Fibroblast of lung (primary cell): ENCODE measurements at regions not wholly inside any gene's neighbourhood (a gene's known extent, or its start where the extent isn't known, plus 50 kb on each side); places are given as distances from the start of the nearest gene placed in this dataset.

Source experiments
- DNase-seq, 2 donors: peaks; one replicate each; pipeline versions ENCODE4 v3.0.0 to v3.0.0-alpha.2; 2010; ENCODE audit warnings: low read depth in 2 of 2
- H2AFZ ChIP-seq: 2 replicates; pipeline ENCODE4 v1.5.1; 2012; ENCODE audit warnings: low read length, control low read depth, inconsistent platforms
- H3K27ac ChIP-seq: 2 replicates; pipeline ENCODE4 v1.5.1; 2011; ENCODE audit warnings: low read length, control low read depth; ENCODE audit not compliant: insufficient read depth
- H3K27me3 ChIP-seq: 2 replicates; pipeline ENCODE4 v1.5.1; 2011; ENCODE audit warnings: mild to moderate bottlenecking, low read length; ENCODE audit not compliant: control insufficient read depth, insufficient read depth
- H3K36me3 ChIP-seq: 2 replicates; pipeline ENCODE4 v1.5.1; 2011; ENCODE audit warnings: low read length; ENCODE audit not compliant: control insufficient read depth, insufficient read depth
- H3K4me1 ChIP-seq: 2 replicates; pipeline ENCODE4 v1.5.1; 2011; ENCODE audit warnings: low read length; ENCODE audit not compliant: control insufficient read depth, insufficient read depth; ENCODE audit errors: extremely low read depth
- H3K4me2 ChIP-seq: 2 replicates; pipeline ENCODE4 v1.5.1; 2011; ENCODE audit warnings: low read length, control low read depth; ENCODE audit not compliant: insufficient read depth; ENCODE audit errors: extremely low read depth
- H3K4me3 ChIP-seq, 4 experiments: fragments of 200-600 bp in 1 of 4; sonication (generic) in 1 of 4; replicated peaks in 1 of 4; 2 replicates each; pipeline ENCODE4 v1.5.1; 2011 to 2016; ENCODE audit warnings: low read length in 4 of 4, low read depth in 3 of 4, mild to moderate bottlenecking in 3 of 4, control low read depth in 2 of 4, inconsistent platforms in 1 of 4, mixed read lengths in 1 of 4; ENCODE audit not compliant: insufficient read depth in 1 of 4; ENCODE audit errors: control extremely low read depth in 1 of 4
- H3K79me2 ChIP-seq: 2 replicates; pipeline ENCODE4 v1.5.1; 2012; ENCODE audit warnings: mild to moderate bottlenecking, low read length, inconsistent platforms; ENCODE audit not compliant: control insufficient read depth, insufficient read depth
- H3K9ac ChIP-seq: 2 replicates; pipeline ENCODE4 v1.5.1; 2011; ENCODE audit warnings: mild to moderate bottlenecking, low read length, control low read depth; ENCODE audit not compliant: insufficient read depth
- H3K9me3 ChIP-seq: 2 replicates; pipeline ENCODE4 v1.5.1; 2012; ENCODE audit warnings: low read depth, low read length; ENCODE audit not compliant: control insufficient read depth, insufficient read depth
- H4K20me1 ChIP-seq: 2 replicates; pipeline ENCODE4 v1.5.1; 2011; ENCODE audit warnings: low read length; ENCODE audit not compliant: control insufficient read depth, insufficient read depth; ENCODE audit errors: extremely low read depth
- EZH2 ChIP-seq: IDR thresholded peaks from 2 replicates; pipeline ENCODE4 v1.5.1; 2012; ENCODE audit warnings: low read length, control low read depth, mild to moderate bottlenecking; ENCODE audit errors: missing control alignments
- TF ChIP-seq, protein P1 (sequence below), 2 donors: IDR thresholded peaks in 1 of 2; conservative IDR thresholded peaks in 1 of 2; 1 replicate in 1 of 2; 2 replicates in 1 of 2; pipeline ENCODE4 v1.5.1; 2011 to 2012; ENCODE audit warnings: low read length in 2 of 2, control low read depth in 1 of 2, inconsistent platforms in 1 of 2, low read depth in 1 of 2, mild to moderate bottlenecking in 1 of 2

DNA sequence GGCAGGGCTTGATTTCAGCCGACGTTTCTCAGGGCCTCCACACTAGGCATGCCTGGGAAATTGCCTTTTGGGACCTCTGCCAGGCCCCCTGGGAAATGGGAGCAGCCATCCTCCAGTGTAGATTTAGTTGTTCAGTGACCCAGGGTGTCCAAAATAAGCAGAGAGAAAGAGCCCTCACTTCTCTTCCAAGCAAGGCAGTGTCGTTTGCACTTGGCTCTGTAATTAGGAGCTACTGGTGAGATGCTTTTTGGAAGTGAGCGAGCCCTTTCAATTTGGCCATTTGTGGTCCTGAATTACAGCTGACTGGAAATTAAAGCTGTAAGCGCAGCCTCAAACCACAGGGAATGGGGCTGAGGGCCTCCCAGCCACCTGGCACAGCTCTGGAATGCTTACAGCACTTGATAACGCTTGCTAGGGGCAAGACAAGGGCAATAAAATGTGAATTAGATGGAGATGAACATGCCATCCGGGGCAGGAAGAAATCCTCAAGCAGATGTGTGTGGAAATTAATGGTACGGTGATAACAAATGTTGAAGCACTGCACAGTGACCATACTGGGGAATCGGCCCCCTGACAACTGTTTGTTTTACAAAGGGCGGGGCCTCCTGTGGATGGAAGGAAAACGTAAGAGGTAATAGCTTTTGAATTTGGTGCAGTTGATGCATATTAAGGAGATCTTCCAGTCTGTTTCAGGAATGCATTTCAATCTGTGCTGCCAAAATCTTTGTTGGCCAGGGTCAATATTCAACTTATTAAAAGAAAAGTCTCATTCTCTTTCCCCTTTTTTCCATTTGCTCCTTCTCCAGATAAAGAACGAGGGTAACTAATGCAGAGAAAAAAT is 173.1 kb downstream of the UXS1 start:
- DNase-seq: peak in 1 of 2 donors; percentile 13
- Histone ChIP-seq H3K79me2 (no peaks in the 10 kb centered on the region), H3K9ac (no peak overlapping the region), H3K4me1 (no peaks in the 10 kb centered on the region), H3K27ac (no peak overlapping the region), H3K4me3 (no peak overlapping the region), H4K20me1 (no peaks in the 10 kb centered on the region), H3K36me3 (no peaks in the 10 kb centered on the region), H3K9me3 (no peaks in the 10 kb centered on the region), H2AFZ (no peak overlapping the region), H3K4me2 (no peak overlapping the region), H3K27me3 (no peaks in the 10 kb centered on the region)
- no peak for TF ChIP-seq EZH2
- TF ChIP-seq, protein P1, sequence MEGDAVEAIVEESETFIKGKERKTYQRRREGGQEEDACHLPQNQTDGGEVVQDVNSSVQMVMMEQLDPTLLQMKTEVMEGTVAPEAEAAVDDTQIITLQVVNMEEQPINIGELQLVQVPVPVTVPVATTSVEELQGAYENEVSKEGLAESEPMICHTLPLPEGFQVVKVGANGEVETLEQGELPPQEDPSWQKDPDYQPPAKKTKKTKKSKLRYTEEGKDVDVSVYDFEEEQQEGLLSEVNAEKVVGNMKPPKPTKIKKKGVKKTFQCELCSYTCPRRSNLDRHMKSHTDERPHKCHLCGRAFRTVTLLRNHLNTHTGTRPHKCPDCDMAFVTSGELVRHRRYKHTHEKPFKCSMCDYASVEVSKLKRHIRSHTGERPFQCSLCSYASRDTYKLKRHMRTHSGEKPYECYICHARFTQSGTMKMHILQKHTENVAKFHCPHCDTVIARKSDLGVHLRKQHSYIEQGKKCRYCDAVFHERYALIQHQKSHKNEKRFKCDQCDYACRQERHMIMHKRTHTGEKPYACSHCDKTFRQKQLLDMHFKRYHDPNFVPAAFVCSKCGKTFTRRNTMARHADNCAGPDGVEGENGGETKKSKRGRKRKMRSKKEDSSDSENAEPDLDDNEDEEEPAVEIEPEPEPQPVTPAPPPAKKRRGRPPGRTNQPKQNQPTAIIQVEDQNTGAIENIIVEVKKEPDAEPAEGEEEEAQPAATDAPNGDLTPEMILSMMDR (conservative IDR thresholded peaks at IDR 0.05 in 1 of 2, IDR thresholded peaks at IDR 0.05 in 1 of 2; ENCODE audit: low read depth in 1 of 2, low read length in 2 of 2): no peak

DNA sequence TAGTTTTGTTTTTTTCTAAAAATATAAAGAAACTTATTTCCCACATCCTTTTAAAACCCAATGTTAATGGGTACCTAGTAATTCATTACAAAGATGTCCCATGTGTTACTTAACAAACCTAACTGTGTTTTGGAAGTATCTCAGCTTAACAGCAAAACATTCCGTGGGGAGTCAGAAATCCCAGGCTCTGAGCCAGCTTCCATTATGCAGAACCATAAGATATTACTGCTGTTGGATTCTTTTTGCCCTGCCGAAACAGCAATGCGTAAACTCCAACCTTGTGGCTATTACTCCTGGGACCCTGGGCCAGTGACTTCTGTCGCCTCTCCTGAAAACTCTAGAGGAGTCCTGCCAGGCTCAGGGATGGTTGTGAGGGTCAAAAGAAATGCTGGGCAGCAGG is 174.1 kb downstream of the UXS1 start:
- DNase-seq: peak; percentile 16 to 19
- no peak overlapping the region for H3K4me3 ChIP-seq
- no peaks in the 10 kb centered on the region for H3K9me3 ChIP-seq
- no peak overlapping the region for H3K9ac ChIP-seq
- no peak overlapping the region for H3K4me2 ChIP-seq
- no peaks in the 10 kb centered on the region for H3K27me3 ChIP-seq
- no peaks in the 10 kb centered on the region for H3K4me1 ChIP-seq
- no peak overlapping the region for H2AFZ ChIP-seq
- TF ChIP-seq, protein P1 (conservative IDR thresholded peaks at IDR 0.05 in 1 of 2, IDR thresholded peaks at IDR 0.05 in 1 of 2; ENCODE audit: low read depth in 1 of 2, low read length in 2 of 2): no peak
- TF ChIP-seq EZH2: no peak
- H3K36me3 ChIP-seq: no peaks in the 10 kb centered on the region
- no peaks in the 10 kb centered on the region for H3K79me2 ChIP-seq
- no peak overlapping the region for H3K27ac ChIP-seq
- H4K20me1 ChIP-seq: no peaks in the 10 kb centered on the region

DNA sequence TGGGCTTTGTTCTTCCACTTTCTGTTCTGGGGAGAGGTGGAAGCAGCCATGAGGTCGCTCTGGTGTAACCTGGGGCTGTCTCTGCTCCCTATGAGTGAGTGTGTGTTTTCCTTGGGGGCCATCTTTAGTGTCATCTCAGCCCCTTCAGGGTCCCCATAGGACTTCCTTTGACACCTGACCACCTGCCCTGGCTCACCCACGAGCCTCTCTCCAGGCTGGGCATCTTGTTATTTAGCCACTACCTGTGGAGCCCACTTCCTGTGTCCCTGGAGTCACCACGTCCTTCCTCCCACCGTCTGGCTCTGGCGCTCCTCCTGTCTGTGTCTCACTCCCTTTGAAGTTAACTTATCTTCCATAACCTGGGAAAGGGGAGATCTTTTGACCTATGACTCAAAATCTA is 176.0 kb downstream of the UXS1 start:
- Histone ChIP-seq H3K4me3 (no peak overlapping the region), H4K20me1 (no peaks in the 10 kb centered on the region), H3K27me3 (no peaks in the 10 kb centered on the region), H3K9ac (no peak overlapping the region), H3K4me2 (no peak overlapping the region), H3K79me2 (no peaks in the 10 kb centered on the region), H2AFZ (no peak overlapping the region), H3K36me3 (no peaks in the 10 kb centered on the region), H3K9me3 (no peaks in the 10 kb centered on the region), H3K4me1 (no peaks in the 10 kb centered on the region), H3K27ac (no peak overlapping the region)
- DNase-seq: no peak
- TF ChIP-seq EZH2: no peak
- TF ChIP-seq, protein P1 (conservative IDR thresholded peaks at IDR 0.05 in 1 of 2, IDR thresholded peaks at IDR 0.05 in 1 of 2; ENCODE audit: low read depth in 1 of 2, low read length in 2 of 2): no peak
